ENCODE measurements at regions not wholly inside any gene's neighbourhood (a gene's known extent, or its start where the extent isn't known, plus 50 kb on each side); places are given as distances from the start of the nearest gene placed in this dataset.

- Histone ChIP-seq H3K36me3 (ENCODE audit: insufficient read depth, low read length) (no peaks in the 10 kb centered on the region), H3K9ac (ENCODE audit: low read length) (no peak overlapping the region), H3K27ac (ENCODE audit: low read length) (no peak overlapping the region), H3K9me2 (ENCODE audit: insufficient read depth, low read length) (no peaks in the 10 kb centered on the region), H3K4me2 (ENCODE audit: low read length) (no peak overlapping the region), H3K9me3 (ENCODE audit: low read length) (no peaks in the 10 kb centered on the region), H3F3A (ENCODE audit: insufficient read depth, low read length, poor library complexity, severe bottlenecking) (no peaks in the 10 kb centered on the region), H4K20me1 (ENCODE audit: insufficient read depth) (no peaks in the 10 kb centered on the region), H2AFZ (ENCODE audit: low read depth, low read length) (no peak overlapping the region), H3K79me2 (replicated peaks; ENCODE audit: insufficient read depth, low read length) (no peaks in the 10 kb centered on the region), H3K4me3 (ENCODE audit: low read length) (no peak overlapping the region), H3K27me3 (ENCODE audit: insufficient read depth, low read depth, low read length) (no peaks in the 10 kb centered on the region)
- TF ChIP-seq EZH2 (IDR thresholded peaks at IDR 0.05; ENCODE audit: borderline replicate concordance, insufficient read depth, low read length, poor library complexity, severe bottlenecking), result no peak
- no peak for TF ChIP-seq POLR2AphosphoS5 (IDR thresholded peaks at IDR 0.05)
- TF ChIP-seq CTCF (IDR thresholded peaks at IDR 0.05; ENCODE audit: poor library complexity, severe bottlenecking), result no peak
- TF ChIP-seq TAF1 (IDR thresholded peaks at IDR 0.05; ENCODE audit: low read depth), result no peak
- no peak for TF ChIP-seq MXI1 (conservative IDR thresholded peaks at IDR 0.05; ENCODE audit: poor library complexity, severe bottlenecking)
- TF ChIP-seq RAD21 (conservative IDR thresholded peaks at IDR 0.05), result no peak
- no peak for TF ChIP-seq REST (IDR thresholded peaks at IDR 0.05; ENCODE audit: borderline replicate concordance)
- TF ChIP-seq SMC3 (conservative IDR thresholded peaks at IDR 0.05; ENCODE audit: poor library complexity), result no peak
- no peak for TF ChIP-seq EP300 (conservative IDR thresholded peaks at IDR 0.05; ENCODE audit: poor library complexity, severe bottlenecking)
Observed at GRCh38 chr2:224219781-224220180, 180.7 kb upstream of the SERPINE2 start.

GRCh38 chr2:224217962-224218347 is 178.9 kb upstream of the SERPINE2 start:
- Histone ChIP-seq H3K9ac (ENCODE audit: low read length) (no peak overlapping the region), H3K4me3 (ENCODE audit: low read length) (no peak overlapping the region), H4K20me1 (ENCODE audit: insufficient read depth) (no peaks in the 10 kb centered on the region), H3K79me2 (replicated peaks; ENCODE audit: insufficient read depth, low read length) (no peaks in the 10 kb centered on the region), H3K36me3 (ENCODE audit: insufficient read depth, low read length) (no peaks in the 10 kb centered on the region), H3K9me2 (ENCODE audit: insufficient read depth, low read length) (no peaks in the 10 kb centered on the region), H3K9me3 (ENCODE audit: low read length) (no peaks in the 10 kb centered on the region), H3K4me2 (ENCODE audit: low read length) (no peak overlapping the region), H2AFZ (ENCODE audit: low read depth, low read length) (no peak overlapping the region), H3F3A (ENCODE audit: insufficient read depth, low read length, poor library complexity, severe bottlenecking) (no peaks in the 10 kb centered on the region), H3K27me3 (ENCODE audit: insufficient read depth, low read depth, low read length) (no peaks in the 10 kb centered on the region), H3K27ac (ENCODE audit: low read length) (no peak overlapping the region)
- TF ChIP-seq EZH2 (IDR thresholded peaks at IDR 0.05; ENCODE audit: borderline replicate concordance, insufficient read depth, low read length, poor library complexity, severe bottlenecking) (no peak), CTCF (IDR thresholded peaks at IDR 0.05; ENCODE audit: poor library complexity, severe bottlenecking) (no peak), EP300 (conservative IDR thresholded peaks at IDR 0.05; ENCODE audit: poor library complexity, severe bottlenecking) (no peak), REST (IDR thresholded peaks at IDR 0.05; ENCODE audit: borderline replicate concordance) (no peak), RAD21 (conservative IDR thresholded peaks at IDR 0.05) (no peak), TAF1 (IDR thresholded peaks at IDR 0.05; ENCODE audit: low read depth) (no peak), SMC3 (conservative IDR thresholded peaks at IDR 0.05; ENCODE audit: poor library complexity) (no peak), MXI1 (conservative IDR thresholded peaks at IDR 0.05; ENCODE audit: poor library complexity, severe bottlenecking) (no peak), POLR2AphosphoS5 (IDR thresholded peaks at IDR 0.05) (no peak)

All from neural cell (in vitro differentiated cells).